Panc1 (cell line): ENCODE measurements at regions not wholly inside any gene's neighbourhood (a gene's known extent, or its start where the extent isn't known, plus 50 kb on each side); places are given as distances from the start of the nearest gene placed in this dataset.

Experiments
- CTCF ChIP-seq: fragments of 450-650 bp; IDR thresholded peaks from 2 replicates; pipeline ENCODE4 v1.5.1; 2017; ENCODE audit warnings: mild to moderate bottlenecking
- POLR2AphosphoS5 ChIP-seq: IDR thresholded peaks from 2 replicates; pipeline ENCODE4 v1.6.1; 2012; ENCODE audit warnings: mild to moderate bottlenecking, low read depth, low read length, moderate library complexity
- SIN3A ChIP-seq: IDR thresholded peaks from 2 replicates; pipeline ENCODE4 v1.6.1; 2012; ENCODE audit warnings: low read depth, mild to moderate bottlenecking, low read length, moderate library complexity, borderline replicate concordance; ENCODE audit not compliant: insufficient read depth

- TF ChIP-seq CTCF (no peak), POLR2AphosphoS5 (no peak), SIN3A (no peak)
Measured at GRCh38 chr12:111034886-111035577, 114.7 kb upstream of the MYL2 start.
